WTC11 (cell line): ENCODE measurements at regions not wholly inside any gene's neighbourhood (a gene's known extent, or its start where the extent isn't known, plus 50 kb on each side); places are given as distances from the start of the nearest gene placed in this dataset.

ENCODE experiments used
- CREB1 ChIP-seq: sonication (generic); formaldehyde crosslinking; IDR thresholded peaks from 2 replicates; pipeline ENCODE4 v1.8.0; 2023; ENCODE audit warnings: mild to moderate bottlenecking, missing genetic modification reagents
- CTCF ChIP-seq: fragments of 200-600 bp; IDR thresholded peaks from 2 replicates; pipeline ENCODE4 v1.8.0; 2022; ENCODE audit warnings: antibody characterized with exemption
- ETV6 ChIP-seq: sonication (generic); formaldehyde crosslinking; IDR thresholded peaks from 2 replicates; pipeline ENCODE4 v1.8.1; 2022; ENCODE audit warnings: mild to moderate bottlenecking, missing genetic modification reagents
- JUN ChIP-seq: sonication (generic); formaldehyde crosslinking; IDR thresholded peaks from 2 replicates; pipeline ENCODE4 v1.8.0; 2023; ENCODE audit warnings: mild to moderate bottlenecking, missing genetic modification reagents
- NR2C2 ChIP-seq: sonication (generic); formaldehyde crosslinking; IDR thresholded peaks from 2 replicates; pipeline ENCODE4 v1.8.0; 2022; ENCODE audit warnings: mild to moderate bottlenecking, missing genetic modification reagents
- ZNF263 ChIP-seq: sonication (generic); formaldehyde crosslinking; IDR thresholded peaks from 2 replicates; pipeline ENCODE4 v1.8.1; 2022; ENCODE audit warnings: low read depth, mild to moderate bottlenecking, moderate library complexity, missing genetic modification reagents
- ZNF512 ChIP-seq: sonication (generic); formaldehyde crosslinking; IDR thresholded peaks from 2 replicates; pipeline ENCODE4 v1.8.1; 2022; ENCODE audit warnings: missing genetic modification reagents, borderline replicate concordance
- TF ChIP-seq, protein P1 (sequence below): fragments of 250-450 bp; sonication (Bioruptor Pico); IDR thresholded peaks from 2 replicates; pipeline ENCODE4 v1.9.0; 2021; ENCODE audit warnings: moderate library complexity, mild to moderate bottlenecking, inconsistent platforms, borderline replicate concordance
- TF ChIP-seq, protein P2 (sequence below): sonication (generic); formaldehyde crosslinking; IDR thresholded peaks from 2 replicates; pipeline ENCODE4 v1.8.0; 2022; ENCODE audit warnings: mild to moderate bottlenecking, missing genetic modification reagents
- TF ChIP-seq, protein P3 (sequence below): sonication (generic); formaldehyde crosslinking; IDR thresholded peaks from 2 replicates; pipeline ENCODE4 v1.8.1; 2022; ENCODE audit warnings: low read depth, missing genetic modification reagents, borderline replicate concordance
- TF ChIP-seq, protein P4 (sequence below): sonication (generic); formaldehyde crosslinking; IDR thresholded peaks from 2 replicates; pipeline ENCODE4 v1.8.0; 2022; ENCODE audit warnings: mild to moderate bottlenecking, missing genetic modification reagents
- TF ChIP-seq, protein P5 (sequence below): sonication (generic); formaldehyde crosslinking; IDR thresholded peaks from 2 replicates; pipeline ENCODE4 v1.8.1; 2023; ENCODE audit warnings: mild to moderate bottlenecking, missing genetic modification reagents, moderate library complexity
- TF ChIP-seq, protein P6 (sequence below): sonication (generic); formaldehyde crosslinking; IDR thresholded peaks from 2 replicates; pipeline ENCODE4 v1.8.1; 2023; ENCODE audit warnings: mild to moderate bottlenecking, moderate library complexity, missing genetic modification reagents

DNA sequence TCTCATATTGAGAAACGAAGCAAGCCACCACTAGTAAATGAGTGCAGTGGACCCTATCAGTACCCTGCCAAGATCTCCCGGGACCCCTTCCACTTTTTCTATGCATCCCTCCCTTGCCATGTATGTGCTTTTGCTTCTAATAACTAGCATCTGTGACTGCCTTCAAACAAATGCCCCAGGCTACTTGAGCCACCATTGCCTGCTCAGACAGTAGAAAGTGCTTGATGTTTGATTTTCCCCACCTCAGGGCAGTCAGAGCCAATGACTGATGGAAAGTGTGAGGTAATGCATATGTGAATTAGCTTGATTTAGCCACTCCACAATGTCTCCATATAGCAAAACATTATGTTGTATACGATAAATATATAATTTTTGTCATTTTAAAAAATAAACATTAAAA lies 797.3 kb upstream of the ACO1 start:
- TF ChIP-seq CTCF (no peak), NR2C2 (no peak), ETV6 (no peak), ZNF512 (CRISPR knock-in tag) (no peak), CREB1 (CRISPR knock-in tag) (no peak), JUN (CRISPR knock-in tag) (no peak), ZNF263 (CRISPR knock-in tag) (no peak)
- TF ChIP-seq, protein P1, sequence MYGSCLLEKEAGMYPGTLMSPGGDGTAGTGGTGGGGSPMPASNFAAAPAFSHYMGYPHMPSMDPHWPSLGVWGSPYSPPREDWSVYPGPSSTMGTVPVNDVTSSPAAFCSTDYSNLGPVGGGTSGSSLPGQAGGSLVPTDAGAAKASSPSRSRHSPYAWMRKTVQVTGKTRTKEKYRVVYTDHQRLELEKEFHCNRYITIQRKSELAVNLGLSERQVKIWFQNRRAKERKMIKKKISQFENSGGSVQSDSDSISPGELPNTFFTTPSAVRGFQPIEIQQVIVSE (CRISPR knock-in tag) = no peak
- TF ChIP-seq, protein P2, sequence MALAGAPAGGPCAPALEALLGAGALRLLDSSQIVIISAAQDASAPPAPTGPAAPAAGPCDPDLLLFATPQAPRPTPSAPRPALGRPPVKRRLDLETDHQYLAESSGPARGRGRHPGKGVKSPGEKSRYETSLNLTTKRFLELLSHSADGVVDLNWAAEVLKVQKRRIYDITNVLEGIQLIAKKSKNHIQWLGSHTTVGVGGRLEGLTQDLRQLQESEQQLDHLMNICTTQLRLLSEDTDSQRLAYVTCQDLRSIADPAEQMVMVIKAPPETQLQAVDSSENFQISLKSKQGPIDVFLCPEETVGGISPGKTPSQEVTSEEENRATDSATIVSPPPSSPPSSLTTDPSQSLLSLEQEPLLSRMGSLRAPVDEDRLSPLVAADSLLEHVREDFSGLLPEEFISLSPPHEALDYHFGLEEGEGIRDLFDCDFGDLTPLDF (CRISPR knock-in tag) = no peak
- TF ChIP-seq, protein P3, sequence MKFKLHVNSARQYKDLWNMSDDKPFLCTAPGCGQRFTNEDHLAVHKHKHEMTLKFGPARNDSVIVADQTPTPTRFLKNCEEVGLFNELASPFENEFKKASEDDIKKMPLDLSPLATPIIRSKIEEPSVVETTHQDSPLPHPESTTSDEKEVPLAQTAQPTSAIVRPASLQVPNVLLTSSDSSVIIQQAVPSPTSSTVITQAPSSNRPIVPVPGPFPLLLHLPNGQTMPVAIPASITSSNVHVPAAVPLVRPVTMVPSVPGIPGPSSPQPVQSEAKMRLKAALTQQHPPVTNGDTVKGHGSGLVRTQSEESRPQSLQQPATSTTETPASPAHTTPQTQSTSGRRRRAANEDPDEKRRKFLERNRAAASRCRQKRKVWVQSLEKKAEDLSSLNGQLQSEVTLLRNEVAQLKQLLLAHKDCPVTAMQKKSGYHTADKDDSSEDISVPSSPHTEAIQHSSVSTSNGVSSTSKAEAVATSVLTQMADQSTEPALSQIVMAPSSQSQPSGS (CRISPR knock-in tag) = no peak
- TF ChIP-seq, protein P4, sequence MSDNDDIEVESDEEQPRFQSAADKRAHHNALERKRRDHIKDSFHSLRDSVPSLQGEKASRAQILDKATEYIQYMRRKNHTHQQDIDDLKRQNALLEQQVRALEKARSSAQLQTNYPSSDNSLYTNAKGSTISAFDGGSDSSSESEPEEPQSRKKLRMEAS (CRISPR knock-in tag) = no peak
- TF ChIP-seq, protein P5, sequence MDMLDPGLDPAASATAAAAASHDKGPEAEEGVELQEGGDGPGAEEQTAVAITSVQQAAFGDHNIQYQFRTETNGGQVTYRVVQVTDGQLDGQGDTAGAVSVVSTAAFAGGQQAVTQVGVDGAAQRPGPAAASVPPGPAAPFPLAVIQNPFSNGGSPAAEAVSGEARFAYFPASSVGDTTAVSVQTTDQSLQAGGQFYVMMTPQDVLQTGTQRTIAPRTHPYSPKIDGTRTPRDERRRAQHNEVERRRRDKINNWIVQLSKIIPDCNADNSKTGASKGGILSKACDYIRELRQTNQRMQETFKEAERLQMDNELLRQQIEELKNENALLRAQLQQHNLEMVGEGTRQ (CRISPR knock-in tag) = no peak
- TF ChIP-seq, protein P6, sequence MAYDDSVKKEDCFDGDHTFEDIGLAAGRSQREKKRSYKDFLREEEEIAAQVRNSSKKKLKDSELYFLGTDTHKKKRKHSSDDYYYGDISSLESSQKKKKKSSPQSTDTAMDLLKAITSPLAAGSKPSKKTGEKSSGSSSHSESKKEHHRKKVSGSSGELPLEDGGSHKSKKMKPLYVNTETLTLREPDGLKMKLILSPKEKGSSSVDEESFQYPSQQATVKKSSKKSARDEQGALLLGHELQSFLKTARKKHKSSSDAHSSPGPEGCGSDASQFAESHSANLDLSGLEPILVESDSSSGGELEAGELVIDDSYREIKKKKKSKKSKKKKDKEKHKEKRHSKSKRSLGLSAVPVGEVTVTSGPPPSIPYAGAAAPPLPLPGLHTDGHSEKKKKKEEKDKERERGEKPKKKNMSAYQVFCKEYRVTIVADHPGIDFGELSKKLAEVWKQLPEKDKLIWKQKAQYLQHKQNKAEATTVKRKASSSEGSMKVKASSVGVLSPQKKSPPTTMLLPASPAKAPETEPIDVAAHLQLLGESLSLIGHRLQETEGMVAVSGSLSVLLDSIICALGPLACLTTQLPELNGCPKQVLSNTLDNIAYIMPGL (CRISPR knock-in tag) = no peak
